GM12878 (cell line): ENCODE measurements at regions not wholly inside any gene's neighbourhood (a gene's known extent, or its start where the extent isn't known, plus 50 kb on each side); places are given as distances from the start of the nearest gene placed in this dataset.

Source experiments
- ATAC-seq: fragments of 200-7000 bp; cut with Tn5 transposase; 3 replicates; pipeline ENCODE4 v1.9.1; 2020; ENCODE audit warnings: mild to moderate bottlenecking, moderate library complexity
- BruUV-seq: library from RNA; stranded (reverse); fragments of 400-500 nt; replicated peaks from 2 replicates; lab custom pipeline; 2021; lab: Mats Ljungman, UMichigan
- CTCF ChIA-PET: fragments of 300-600 bp; sonication (Branson Sonifier 250); formaldehyde crosslinking; extraction: SDS; loops from one replicate; lab custom pipeline; 2021; ENCODE audit warnings: inconsistent platforms; lab: Yijun Ruan, JAX
- POLR2A ChIA-PET: fragments of 350-600 bp; formaldehyde crosslinking; extraction: SDS; loops from one replicate; lab custom pipeline; 2021; ENCODE audit warnings: inconsistent platforms; lab: Charles Lee
- RAD21 ChIA-PET: fragments of 300-600 bp; sonication (Branson Sonifier 250); formaldehyde crosslinking; loops from one replicate; lab custom pipeline; 2023; ENCODE audit warnings: antibody characterized with exemption; ENCODE audit not compliant: unreplicated experiment; lab: Charles Lee
- SMC1A ChIA-PET: fragments of 300-600 bp; sonication (Branson Sonifier 250); formaldehyde crosslinking; loops from one replicate; lab custom pipeline; 2023; ENCODE audit not compliant: unreplicated experiment, uncharacterized antibody; lab: Charles Lee
- DNase-seq: peaks from one replicate; pipeline ENCODE4 v3.0.0-alpha.2; 2011; ENCODE audit warnings: low read depth, low spot score
- FAIRE-seq: peaks from 3 replicates; lab custom pipeline; 2011; peaks lifted over from hg19 to GRCh38; lab: Jason Lieb, UNC
- H2AFZ ChIP-seq: 2 replicates; pipeline ENCODE4 v1.6.0; 2011; ENCODE audit warnings: low read depth, low read length, control low read depth; ENCODE audit not compliant: control insufficient read depth
- H3K27ac ChIP-seq: 2 replicates; pipeline ENCODE4 v1.5.1; 2011; ENCODE audit warnings: control low read depth; ENCODE audit not compliant: control insufficient read depth, insufficient read depth
- H3K27me3 ChIP-seq, 2 experiments: replicated peaks in 1 of 2; 2 replicates each; pipeline versions ENCODE4 v1.6.0 to v1.6.1; 2011; ENCODE audit warnings: low read length in 1 of 2; ENCODE audit not compliant: control insufficient read depth in 2 of 2, insufficient read depth in 2 of 2
- H3K36me3 ChIP-seq, 2 experiments: 2 replicates each; pipeline ENCODE4 v1.5.1; 2011; ENCODE audit warnings: low read length in 1 of 2; ENCODE audit not compliant: control insufficient read depth in 2 of 2, insufficient read depth in 2 of 2
- H3K4me1 ChIP-seq: 2 replicates; pipeline ENCODE4 v1.6.1; 2011; ENCODE audit warnings: mild to moderate bottlenecking, low read length, moderate library complexity, mixed read lengths; ENCODE audit not compliant: control insufficient read depth, insufficient read depth
- H3K4me2 ChIP-seq: 2 replicates; pipeline ENCODE4 v1.6.0; 2011; ENCODE audit warnings: control low read depth; ENCODE audit not compliant: control insufficient read depth, insufficient read depth
- H3K4me3 ChIP-seq: fragments of 200-600 bp; sonication (generic); 2 replicates; pipeline ENCODE4 v1.5.1; 2016
- H3K79me2 ChIP-seq: 2 replicates; pipeline ENCODE4 v1.6.0; 2011; ENCODE audit warnings: low read length; ENCODE audit not compliant: control insufficient read depth, insufficient read depth
- H3K9ac ChIP-seq: 2 replicates; pipeline ENCODE4 v1.8.0; 2011; ENCODE audit warnings: low read length, control low read depth, mixed read lengths; ENCODE audit not compliant: control insufficient read depth, insufficient read depth
- H3K9me3 ChIP-seq: replicated peaks from 3 replicates; pipeline ENCODE4 v1.5.1; 2011; ENCODE audit warnings: mild to moderate bottlenecking, low read length; ENCODE audit not compliant: control insufficient read depth, insufficient read depth
- H4K20me1 ChIP-seq: 2 replicates; pipeline ENCODE4 v1.6.0; 2011; ENCODE audit not compliant: control insufficient read depth, insufficient read depth
- CEBPB ChIP-seq, 2 experiments: fragments of 150-350 bp in 1 of 2; IDR thresholded peaks; 2 replicates each; pipeline ENCODE4 v1.6.1; 2012 to 2014; ENCODE audit warnings: low read depth in 2 of 2, low read length in 2 of 2, borderline replicate concordance in 1 of 2, inconsistent platforms in 1 of 2
- GATAD2B ChIP-seq: fragments of 450-650 bp; conservative IDR thresholded peaks from 2 replicates; pipeline ENCODE4 v1.6.1; 2017; ENCODE audit warnings: low read depth, mild to moderate bottlenecking, moderate library complexity
- HDAC6 ChIP-seq: fragments of 200-600 bp; sonication (generic); IDR thresholded peaks from one replicate; pipeline ENCODE4 v1.8.0; 2017; ENCODE audit warnings: antibody characterized with exemption; ENCODE audit not compliant: unreplicated experiment
- IKZF2 ChIP-seq, 2 experiments: fragments of 450-650 bp; IDR thresholded peaks; 2 replicates each; pipeline ENCODE4 v1.6.1; 2017; ENCODE audit warnings: mild to moderate bottlenecking in 2 of 2, moderate library complexity in 2 of 2
- JUND ChIP-seq: IDR thresholded peaks from 2 replicates; pipeline ENCODE4 v1.6.1; 2012; ENCODE audit warnings: low read depth, mild to moderate bottlenecking, low read length, improper control_type of control experiment, moderate library complexity
- LARP7 ChIP-seq: fragments of 450-650 bp; IDR thresholded peaks from 2 replicates; pipeline ENCODE4 v1.6.1; 2017; ENCODE audit warnings: mild to moderate bottlenecking
- MXI1 ChIP-seq: fragments of 150-350 bp; IDR thresholded peaks from 2 replicates; pipeline ENCODE4 v1.6.1; 2011; ENCODE audit warnings: low read depth, mild to moderate bottlenecking, inconsistent platforms, low read length, improper control_type of control experiment
- NFYB ChIP-seq: IDR thresholded peaks from 2 replicates; pipeline ENCODE4 v1.6.1; 2011; ENCODE audit warnings: low read depth, mild to moderate bottlenecking, low read length, improper control_type of control experiment, moderate library complexity; ENCODE audit not compliant: insufficient read depth
- NR2C2 ChIP-seq: IDR thresholded peaks from 2 replicates; pipeline ENCODE4 v1.6.1; 2011; ENCODE audit warnings: borderline replicate concordance, low read depth; ENCODE audit not compliant: control insufficient read depth, insufficient read length
- PAX8 ChIP-seq: fragments of 450-650 bp; IDR thresholded peaks from 2 replicates; pipeline ENCODE4 v1.6.1; 2017; ENCODE audit warnings: mild to moderate bottlenecking, moderate library complexity
- RAD21 ChIP-seq: IDR thresholded peaks from 2 replicates; pipeline ENCODE4 v1.6.1; 2011; ENCODE audit warnings: mild to moderate bottlenecking, low read depth, low read length, moderate library complexity; ENCODE audit not compliant: insufficient read depth
- SIN3A ChIP-seq: IDR thresholded peaks from 2 replicates; pipeline ENCODE4 v1.6.1; 2012; ENCODE audit warnings: low read depth, low read length, improper control_type of control experiment
- SUZ12 ChIP-seq: fragments of 200-600 bp; sonication (generic); IDR thresholded peaks from one replicate; pipeline ENCODE4 v1.6.1; 2018; ENCODE audit warnings: antibody characterized with exemption, mild to moderate bottlenecking; ENCODE audit not compliant: unreplicated experiment
- ZNF274 ChIP-seq: IDR thresholded peaks from one replicate; pipeline ENCODE4 v1.8.0; 2011; ENCODE audit not compliant: insufficient read length, insufficient read depth
- WGBS: methylation state at CpG from one replicate; pipeline ENCODE4 v1.1.6; 2016; ENCODE audit warnings: low lambda C conversion rate; ENCODE audit not compliant: insufficient replicate concordance, insufficient coverage; ENCODE audit errors: missing lambda C conversion rate; 5-methylcytosine and 5-hydroxymethylcytosine counted together
- in situ Hi-C: fragments of 300-500 bp; cut with MboI; formaldehyde crosslinking; loops from 9 replicates; pipeline ENCODE4 v1.14.3; 2018; ENCODE audit warnings: mixed read lengths
- intact Hi-C: fragments of 100-400 bp; cut with micrococcal nuclease; formaldehyde crosslinking; loops from one replicate; pipeline ENCODE4 v1.14.2; 2022; ENCODE audit not compliant: unreplicated experiment
- TF ChIP-seq, protein P1 (sequence below): fragments of 450-650 bp; IDR thresholded peaks from 2 replicates; pipeline ENCODE4 v1.6.1; 2018; ENCODE audit warnings: mild to moderate bottlenecking, low read depth, moderate library complexity; ENCODE audit not compliant: partially characterized antibody
- TF ChIP-seq, protein P2 (sequence below): IDR thresholded peaks from 2 replicates; pipeline ENCODE4 v1.6.1; 2012; ENCODE audit warnings: improper control_type of control experiment, low read depth, low read length; ENCODE audit not compliant: insufficient replicate concordance

DNA sequence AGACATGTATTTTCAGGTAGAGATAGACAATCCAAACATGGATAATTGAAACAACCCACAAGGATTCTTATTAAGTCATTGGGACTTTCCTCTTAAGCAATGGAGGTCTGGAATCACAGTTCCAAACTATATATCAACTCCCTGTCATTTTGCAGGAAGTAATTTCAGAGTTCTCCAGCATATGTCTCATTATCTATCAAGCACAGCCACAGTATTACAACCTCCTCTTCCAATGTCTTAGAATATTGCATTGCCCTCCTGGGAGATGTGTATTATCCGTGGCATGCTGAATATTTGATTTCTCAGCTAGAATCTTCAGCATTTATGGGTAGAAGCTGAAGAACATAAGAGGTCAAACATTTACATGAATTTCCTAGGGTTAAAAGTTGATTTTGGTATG, 1255.8 kb downstream of the SORCS1 start (continued):
- TF ChIP-seq, protein P1, sequence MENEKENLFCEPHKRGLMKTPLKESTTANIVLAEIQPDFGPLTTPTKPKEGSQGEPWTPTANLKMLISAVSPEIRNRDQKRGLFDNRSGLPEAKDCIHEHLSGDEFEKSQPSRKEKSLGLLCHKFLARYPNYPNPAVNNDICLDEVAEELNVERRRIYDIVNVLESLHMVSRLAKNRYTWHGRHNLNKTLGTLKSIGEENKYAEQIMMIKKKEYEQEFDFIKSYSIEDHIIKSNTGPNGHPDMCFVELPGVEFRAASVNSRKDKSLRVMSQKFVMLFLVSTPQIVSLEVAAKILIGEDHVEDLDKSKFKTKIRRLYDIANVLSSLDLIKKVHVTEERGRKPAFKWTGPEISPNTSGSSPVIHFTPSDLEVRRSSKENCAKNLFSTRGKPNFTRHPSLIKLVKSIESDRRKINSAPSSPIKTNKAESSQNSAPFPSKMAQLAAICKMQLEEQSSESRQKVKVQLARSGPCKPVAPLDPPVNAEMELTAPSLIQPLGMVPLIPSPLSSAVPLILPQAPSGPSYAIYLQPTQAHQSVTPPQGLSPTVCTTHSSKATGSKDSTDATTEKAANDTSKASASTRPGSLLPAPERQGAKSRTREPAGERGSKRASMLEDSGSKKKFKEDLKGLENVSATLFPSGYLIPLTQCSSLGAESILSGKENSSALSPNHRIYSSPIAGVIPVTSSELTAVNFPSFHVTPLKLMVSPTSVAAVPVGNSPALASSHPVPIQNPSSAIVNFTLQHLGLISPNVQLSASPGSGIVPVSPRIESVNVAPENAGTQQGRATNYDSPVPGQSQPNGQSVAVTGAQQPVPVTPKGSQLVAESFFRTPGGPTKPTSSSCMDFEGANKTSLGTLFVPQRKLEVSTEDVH: no peak
- no peak for TF ChIP-seq ZNF274
- TF ChIP-seq HDAC6: no peak
- TF ChIP-seq SUZ12: no peak
- TF ChIP-seq JUND: no peak

DNA sequence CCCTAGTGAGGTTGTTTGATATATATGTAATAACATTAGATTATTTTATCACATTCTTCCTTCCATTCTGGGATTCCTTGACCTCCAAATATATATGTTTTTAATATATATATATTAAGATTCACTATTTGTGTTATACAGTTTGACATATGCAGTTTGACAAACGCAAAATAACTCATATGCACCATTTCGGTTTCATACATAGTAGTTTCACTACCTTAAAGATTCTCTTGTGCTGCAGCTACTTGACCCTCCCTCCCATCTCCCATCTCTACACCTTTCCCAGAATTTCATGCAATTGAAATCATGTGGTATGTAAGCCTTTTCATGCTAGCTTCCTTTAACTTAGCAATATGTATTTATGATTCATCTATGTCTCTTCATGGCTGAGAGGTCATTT, 1244.4 kb downstream of the SORCS3 start:
- FAIRE-seq (no peak), ATAC-seq (peak; percentile 44; the same call in 2 of the 3 replicates), DNase-seq (no peak)
- Histone ChIP-seq H3K4me3 (no peak overlapping the region), H3K9ac (no peak overlapping the region), H3K4me2 (no peak overlapping the region), H4K20me1 (no peaks in the 10 kb centered on the region), H3K79me2 (no peaks in the 10 kb centered on the region), H3K9me3 (no peaks in the 10 kb centered on the region), H3K27me3 (no peaks in the 10 kb centered on the region), H2AFZ (no peak overlapping the region), H3K4me1 (no peaks in the 10 kb centered on the region), H3K27ac (no peak overlapping the region), H3K36me3 (no peaks in the 10 kb centered on the region)
- whole genome bisulfite sequencing: 44% methylated on average over 2 of the region's 2 CpGs
- ChIA-PET POLR2A (no interaction called here), SMC1A (interaction anchor here (0.8 to 1.3 kb wide), 6 partner anchors 10 to 42 kb away, joined by 3 to 4 read pairs (median 3); no protein-coding TSS in a partner anchor), RAD21 (interaction anchor here (0.9 kb wide), 1 partner anchor 17 kb away, joined by 3 read pairs; no protein-coding TSS in a partner anchor), CTCF (no interaction called here)
- BruUV-seq: no TSS peak
- in situ Hi-C loops (no loop called here), intact Hi-C loops (no loop called here)
- TF ChIP-seq SIN3A: no peak
- no peak for TF ChIP-seq IKZF2 (IDR thresholded peaks at IDR 0.05)
- no peak for TF ChIP-seq LARP7
- no peak for TF ChIP-seq RAD21
- TF ChIP-seq MXI1: no peak
- TF ChIP-seq CEBPB (IDR thresholded peaks at IDR 0.05; ENCODE audit: borderline replicate concordance in 1 of 2, low read depth in 2 of 2, low read length in 2 of 2): no peak
- TF ChIP-seq, protein P2, sequence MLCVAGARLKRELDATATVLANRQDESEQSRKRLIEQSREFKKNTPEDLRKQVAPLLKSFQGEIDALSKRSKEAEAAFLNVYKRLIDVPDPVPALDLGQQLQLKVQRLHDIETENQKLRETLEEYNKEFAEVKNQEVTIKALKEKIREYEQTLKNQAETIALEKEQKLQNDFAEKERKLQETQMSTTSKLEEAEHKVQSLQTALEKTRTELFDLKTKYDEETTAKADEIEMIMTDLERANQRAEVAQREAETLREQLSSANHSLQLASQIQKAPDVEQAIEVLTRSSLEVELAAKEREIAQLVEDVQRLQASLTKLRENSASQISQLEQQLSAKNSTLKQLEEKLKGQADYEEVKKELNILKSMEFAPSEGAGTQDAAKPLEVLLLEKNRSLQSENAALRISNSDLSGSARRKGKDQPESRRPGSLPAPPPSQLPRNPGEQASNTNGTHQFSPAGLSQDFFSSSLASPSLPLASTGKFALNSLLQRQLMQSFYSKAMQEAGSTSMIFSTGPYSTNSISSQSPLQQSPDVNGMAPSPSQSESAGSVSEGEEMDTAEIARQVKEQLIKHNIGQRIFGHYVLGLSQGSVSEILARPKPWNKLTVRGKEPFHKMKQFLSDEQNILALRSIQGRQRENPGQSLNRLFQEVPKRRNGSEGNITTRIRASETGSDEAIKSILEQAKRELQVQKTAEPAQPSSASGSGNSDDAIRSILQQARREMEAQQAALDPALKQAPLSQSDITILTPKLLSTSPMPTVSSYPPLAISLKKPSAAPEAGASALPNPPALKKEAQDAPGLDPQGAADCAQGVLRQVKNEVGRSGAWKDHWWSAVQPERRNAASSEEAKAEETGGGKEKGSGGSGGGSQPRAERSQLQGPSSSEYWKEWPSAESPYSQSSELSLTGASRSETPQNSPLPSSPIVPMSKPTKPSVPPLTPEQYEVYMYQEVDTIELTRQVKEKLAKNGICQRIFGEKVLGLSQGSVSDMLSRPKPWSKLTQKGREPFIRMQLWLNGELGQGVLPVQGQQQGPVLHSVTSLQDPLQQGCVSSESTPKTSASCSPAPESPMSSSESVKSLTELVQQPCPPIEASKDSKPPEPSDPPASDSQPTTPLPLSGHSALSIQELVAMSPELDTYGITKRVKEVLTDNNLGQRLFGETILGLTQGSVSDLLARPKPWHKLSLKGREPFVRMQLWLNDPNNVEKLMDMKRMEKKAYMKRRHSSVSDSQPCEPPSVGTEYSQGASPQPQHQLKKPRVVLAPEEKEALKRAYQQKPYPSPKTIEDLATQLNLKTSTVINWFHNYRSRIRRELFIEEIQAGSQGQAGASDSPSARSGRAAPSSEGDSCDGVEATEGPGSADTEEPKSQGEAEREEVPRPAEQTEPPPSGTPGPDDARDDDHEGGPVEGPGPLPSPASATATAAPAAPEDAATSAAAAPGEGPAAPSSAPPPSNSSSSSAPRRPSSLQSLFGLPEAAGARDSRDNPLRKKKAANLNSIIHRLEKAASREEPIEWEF: no peak
- no peak for TF ChIP-seq NR2C2
- TF ChIP-seq NFYB: no peak
- TF ChIP-seq PAX8: no peak
- TF ChIP-seq GATAD2B: no peak
